HG02938 (cell line): ENCODE measurements at regions not wholly inside any gene's neighbourhood (a gene's known extent, or its start where the extent isn't known, plus 50 kb on each side); places are given as distances from the start of the nearest gene placed in this dataset.

ENCODE experiments used
- ATAC-seq: cut with Tn5 transposase; IDR thresholded peaks from one replicate; pipeline ENCODE4 v1.9.1; 2021; ENCODE audit warnings: mild to moderate bottlenecking, moderate library complexity; ENCODE audit not compliant: unreplicated experiment

DNA sequence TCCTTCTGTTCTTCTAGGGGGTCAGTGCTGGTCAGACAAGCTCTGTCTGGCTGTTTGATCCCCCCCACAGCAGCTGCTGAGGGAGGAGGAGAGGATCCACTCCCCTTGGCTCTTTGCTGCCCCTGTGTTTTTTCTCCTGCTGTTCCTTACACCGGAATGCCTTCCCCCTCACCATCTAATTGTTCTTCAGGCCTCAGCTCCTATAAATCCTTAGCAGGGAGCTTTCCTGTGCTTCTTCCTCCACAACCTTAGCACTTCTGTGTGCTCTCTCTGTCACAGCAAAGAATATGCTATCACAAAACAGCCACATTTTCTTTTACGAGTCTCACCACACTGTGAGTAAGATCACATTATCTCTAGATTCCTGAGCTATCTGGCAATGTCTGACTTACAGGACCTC lies 196.6 kb downstream of the OTOR start:
- no peak for ATAC-seq

GRCh38 chr20:16945619-16946018 lies 197.5 kb downstream of the OTOR start:
- ATAC-seq: no peak

DNA sequence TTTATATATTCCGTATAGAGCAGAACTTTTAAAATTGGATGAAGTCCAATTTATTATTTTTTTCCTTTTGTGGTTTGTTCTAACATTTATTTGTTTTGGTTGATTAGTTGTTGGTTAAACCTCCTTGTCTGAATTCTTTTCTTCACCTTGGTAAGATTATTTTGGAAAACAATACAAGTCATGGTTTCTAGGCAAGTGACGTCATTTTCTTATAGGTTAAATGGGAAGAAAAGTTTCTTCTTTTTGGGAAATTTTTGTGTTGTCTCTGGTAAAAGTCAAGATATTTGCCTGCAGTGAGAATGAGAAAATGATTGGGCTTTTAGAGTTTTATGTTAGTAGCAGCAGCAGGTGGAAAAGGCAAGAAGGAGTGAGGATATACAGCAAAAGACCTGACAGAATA lies 197.9 kb downstream of the OTOR start:
- ATAC-seq: no peak

DNA sequence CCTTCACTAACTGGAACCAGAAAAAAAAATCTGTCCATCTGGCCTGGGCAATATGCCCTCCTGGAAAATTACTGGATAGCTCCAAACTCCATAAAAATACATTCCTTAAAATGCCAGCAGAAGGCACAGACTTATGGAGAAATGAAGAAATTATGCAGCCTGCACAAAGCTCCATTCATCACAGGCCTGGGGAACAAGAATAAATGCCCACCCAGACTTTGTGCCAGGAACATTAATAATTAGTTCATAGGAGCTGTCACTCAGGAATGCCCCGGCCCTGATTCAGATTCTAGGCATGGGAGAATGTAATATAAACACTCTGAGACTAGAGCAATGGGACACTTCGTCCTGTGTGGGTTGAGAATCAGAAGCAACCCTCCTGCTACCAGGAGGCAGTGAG lies 199.3 kb downstream of the OTOR start:
- no peak for ATAC-seq

DNA sequence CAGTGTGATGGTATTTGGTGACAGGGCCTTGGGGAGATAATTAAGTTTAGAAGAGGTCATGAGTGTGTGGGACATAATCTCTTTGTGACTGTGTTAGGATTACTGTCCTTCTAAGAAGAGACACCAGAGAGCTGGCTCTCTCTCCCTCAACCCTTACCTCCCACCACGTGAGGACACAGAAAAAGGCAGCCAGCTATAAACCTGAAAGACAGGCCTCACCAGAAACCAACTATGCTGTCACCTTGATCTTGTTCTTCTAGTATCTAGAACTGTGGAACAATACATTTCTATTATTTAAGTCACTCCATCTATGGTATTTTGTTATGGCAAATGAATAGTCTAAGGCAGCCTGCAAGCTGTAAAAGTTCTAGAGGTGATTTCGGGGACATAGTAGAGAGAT lies 203.7 kb downstream of the OTOR start:
- ATAC-seq: no peak

- no peak for ATAC-seq
Observed at GRCh38 chr20:16952965-16953364, 204.8 kb downstream of the OTOR start.

DNA sequence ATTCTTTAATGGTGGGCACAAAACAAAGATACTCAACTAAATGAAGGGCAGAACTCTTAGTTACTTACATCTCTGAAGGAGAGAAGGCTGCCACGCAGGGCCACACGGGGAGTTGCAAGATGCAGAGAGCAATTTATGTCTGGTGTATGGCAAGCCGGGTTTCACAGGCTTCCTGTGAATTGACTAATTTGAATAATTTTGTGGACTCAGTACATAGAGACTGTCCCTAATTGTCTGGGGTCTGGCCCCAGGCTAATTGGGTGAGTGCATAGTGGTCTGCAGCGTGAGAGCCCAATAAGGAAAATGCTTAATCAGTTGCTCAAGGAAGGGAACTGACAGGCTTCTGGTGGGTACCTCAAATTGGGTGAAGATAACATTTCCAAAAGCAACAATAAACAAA lies 205.7 kb downstream of the OTOR start:
- no peak for ATAC-seq

- ATAC-seq: no peak
Observed at GRCh38 chr20:16955462-16955861, 207.3 kb downstream of the OTOR start.

DNA sequence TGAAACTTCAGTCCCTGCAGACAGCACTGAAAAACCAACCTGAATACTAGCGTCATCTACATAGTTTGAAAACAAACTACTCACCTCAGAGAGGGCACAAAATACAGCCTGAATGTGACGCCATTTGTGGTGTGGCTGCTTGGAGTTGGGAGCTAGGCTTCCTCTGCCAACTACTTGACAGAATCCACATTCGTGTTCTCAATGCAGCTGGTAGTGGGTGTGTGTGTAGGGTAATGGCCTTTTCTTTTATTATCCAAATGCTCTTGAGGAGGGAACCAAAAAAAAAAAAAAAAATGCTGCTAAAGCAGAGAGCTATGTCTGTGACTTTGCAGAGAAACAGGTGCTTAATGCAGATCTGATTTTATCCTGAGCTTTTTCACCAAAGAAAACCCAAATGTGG lies 207.8 kb downstream of the OTOR start:
- no peak for ATAC-seq

DNA sequence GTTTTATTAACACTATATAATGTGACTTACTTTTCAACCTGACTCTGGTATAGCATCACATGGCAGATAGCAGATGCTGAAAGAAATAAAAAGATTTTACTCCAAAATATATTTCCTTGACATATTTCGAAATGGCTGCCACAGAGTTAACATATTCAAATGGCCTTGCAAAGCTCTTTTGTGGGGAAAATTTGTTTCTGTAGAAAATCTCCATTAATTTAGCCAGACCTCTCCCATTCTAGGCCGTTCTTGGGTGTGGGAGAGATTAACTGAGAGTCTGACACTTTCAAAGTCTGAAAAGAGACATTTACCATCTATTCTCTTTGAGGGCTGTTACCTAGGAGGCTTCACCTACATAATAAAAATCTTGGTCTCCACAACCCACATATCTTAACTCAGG lies 217.2 kb downstream of the OTOR start:
- no peak for ATAC-seq

- no peak for ATAC-seq
Observed at GRCh38 chr20:16966276-16966880, 218.2 kb downstream of the OTOR start.

GRCh38 chr20:16968099-16968498 lies 219.9 kb downstream of the OTOR start:
- no peak for ATAC-seq

GRCh38 chr20:16970776-16971175 lies 222.6 kb downstream of the OTOR start:
- no peak for ATAC-seq

- no peak for ATAC-seq
Observed at GRCh38 chr20:16974080-16974854, 226.1 kb downstream of the OTOR start.

DNA sequence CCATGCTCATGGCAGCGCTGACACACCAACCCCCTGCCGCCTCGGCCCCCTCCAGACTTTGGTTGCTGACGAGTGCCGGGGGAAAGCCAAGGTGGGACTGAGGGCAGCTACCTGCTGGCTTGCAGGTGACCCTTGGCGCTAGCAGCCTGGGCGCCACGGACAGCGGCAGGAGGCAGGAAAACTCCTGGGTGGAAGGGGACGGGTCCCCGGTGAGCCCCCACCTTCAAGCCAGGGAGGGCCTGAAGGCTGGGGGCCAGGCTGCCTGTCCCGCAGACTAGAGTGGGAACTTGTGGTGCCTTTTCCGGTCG lies 226.7 kb downstream of the OTOR start:
- no peak for ATAC-seq

- ATAC-seq: no peak
Observed at GRCh38 chr20:16975682-16976081, 227.5 kb downstream of the OTOR start.

DNA sequence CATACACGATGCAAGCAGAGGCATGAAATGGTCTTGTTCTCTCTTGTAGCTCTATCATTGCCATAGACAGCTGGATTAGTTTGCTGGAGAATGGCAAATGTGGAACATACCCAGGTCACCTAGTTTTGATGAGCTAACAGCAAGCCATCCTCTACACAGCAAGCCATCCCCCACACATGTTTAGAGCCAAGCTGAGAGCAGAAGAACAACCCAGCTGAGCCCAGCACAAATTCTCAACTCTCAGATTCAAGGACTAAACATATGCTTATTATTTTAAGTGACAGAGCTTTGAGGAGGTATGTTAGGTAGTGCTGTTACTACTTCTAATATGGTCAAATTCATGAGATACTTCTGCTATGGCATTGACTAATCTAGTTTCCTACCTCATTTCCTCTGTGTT lies 230.3 kb downstream of the OTOR start:
- no peak for ATAC-seq

GRCh38 chr20:16982091-16982726 lies 234.1 kb downstream of the OTOR start:
- ATAC-seq: no peak

DNA sequence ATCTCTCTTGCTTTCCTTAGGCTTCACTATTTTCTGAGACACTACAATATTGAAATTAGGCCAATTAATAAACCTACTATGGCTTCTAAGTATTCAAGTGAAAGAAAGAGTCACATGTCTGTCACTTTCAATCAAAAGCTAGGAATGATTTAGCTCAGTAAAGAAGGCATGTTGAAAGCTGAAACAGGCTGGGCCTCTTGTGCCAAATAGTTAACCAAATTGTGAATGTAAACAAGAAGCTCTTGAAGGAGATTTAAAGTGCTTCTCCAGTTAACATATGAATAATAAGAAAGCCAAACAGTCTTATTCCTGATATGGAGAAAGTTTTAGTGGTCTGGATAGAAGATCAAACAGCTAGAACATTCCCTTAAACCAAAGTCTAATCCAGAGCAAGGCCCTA lies 236.3 kb downstream of the OTOR start:
- no peak for ATAC-seq

DNA sequence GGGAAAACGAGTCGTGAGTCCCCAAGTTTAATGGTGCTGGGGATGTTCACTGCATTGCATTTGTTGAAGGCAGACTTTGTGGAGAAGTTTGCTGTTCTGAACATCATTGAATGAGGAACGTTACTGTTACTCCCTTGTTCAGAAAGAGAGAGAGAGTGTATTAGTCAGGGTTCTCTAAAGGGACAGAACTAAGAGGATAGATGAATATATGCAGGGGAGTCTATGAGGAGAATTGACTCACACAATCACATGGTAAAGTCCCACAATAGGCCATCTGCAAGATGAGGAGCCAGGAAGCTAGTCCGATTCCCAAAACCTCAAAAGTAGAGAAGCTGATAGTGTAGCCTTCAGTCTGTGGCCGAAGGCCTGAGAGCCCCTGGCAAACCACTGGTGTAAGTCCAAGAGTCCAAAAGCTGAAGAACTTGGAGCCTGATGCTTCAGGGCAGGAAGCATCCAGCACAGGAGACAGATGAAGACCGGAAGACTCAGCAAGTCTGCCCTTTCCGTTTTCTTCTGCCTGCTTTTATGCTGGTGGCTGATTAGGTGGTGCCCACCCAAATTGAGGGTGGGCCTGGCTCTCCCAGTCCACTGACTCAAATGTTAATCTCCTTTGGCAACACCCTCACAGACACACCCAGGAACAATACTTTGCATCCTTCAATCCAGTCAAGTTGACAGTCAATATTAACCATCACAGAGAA lies 223.5 kb upstream of the PCSK2 start:
- no peak for ATAC-seq

DNA sequence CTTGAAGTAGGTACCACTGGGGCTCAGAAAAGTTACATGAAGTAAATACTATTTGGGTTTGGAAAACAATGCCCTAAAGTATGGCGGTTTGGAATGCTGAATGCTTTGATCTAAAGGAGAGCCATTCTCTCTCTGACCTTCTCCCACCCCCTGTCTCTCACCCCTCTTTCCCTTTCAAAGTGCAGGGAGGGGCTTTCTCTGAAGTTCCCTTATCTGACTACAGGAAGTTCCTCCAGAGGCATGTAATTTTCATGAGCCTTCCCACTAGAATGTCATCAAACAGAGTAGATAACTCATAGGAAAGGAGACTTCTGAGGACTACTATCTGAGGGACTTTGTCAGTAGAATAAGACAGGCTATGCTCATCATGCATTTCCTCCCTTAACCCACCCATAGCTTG lies 216.7 kb upstream of the PCSK2 start:
- ATAC-seq: no peak
